NT2/D1 (cell line): ENCODE measurements at regions not wholly inside any gene's neighbourhood (a gene's known extent, or its start where the extent isn't known, plus 50 kb on each side); places are given as distances from the start of the nearest gene placed in this dataset.

Source experiments
- YY1 ChIP-seq: IDR thresholded peaks from 2 replicates; pipeline ENCODE4 v1.6.1; 2011; ENCODE audit not compliant: insufficient read length, insufficient read depth
- ZNF274 ChIP-seq: IDR thresholded peaks from 2 replicates; pipeline ENCODE4 v1.6.1; 2011; ENCODE audit warnings: mild to moderate bottlenecking, low read depth, low read length

GRCh38 chr11:103826856-103827255 lies 209.6 kb upstream of the DDI1 start:
- TF ChIP-seq YY1 (no peak), ZNF274 (no peak)
